SK-N-SH (cell line): ENCODE measurements at regions not wholly inside any gene's neighbourhood (a gene's known extent, or its start where the extent isn't known, plus 50 kb on each side); places are given as distances from the start of the nearest gene placed in this dataset.

Experiments used
- EZH2phosphoT487 ChIP-seq: fragments of 200-600 bp; sonication (generic); IDR thresholded peaks from 2 replicates; pipeline ENCODE4 v1.6.1; 2017; ENCODE audit warnings: low read depth, mixed run types, mild to moderate bottlenecking, antibody characterized with exemption, moderate library complexity, borderline replicate concordance
- FOXJ3 ChIP-seq: sonication (generic); formaldehyde crosslinking; IDR thresholded peaks from 2 replicates; pipeline ENCODE4 v1.5.1; 2020; ENCODE audit warnings: mild to moderate bottlenecking, missing genetic modification reagents
- GATA2 ChIP-seq: sonication (generic); formaldehyde crosslinking; IDR thresholded peaks from 2 replicates; pipeline ENCODE4 v1.5.0; 2020; ENCODE audit warnings: mild to moderate bottlenecking, missing genetic modification reagents
- SMC3 ChIP-seq: IDR thresholded peaks from 2 replicates; pipeline ENCODE4 v1.6.1; 2012; ENCODE audit warnings: low read depth, low read length, improper control_type of control experiment
- YY1 ChIP-seq: IDR thresholded peaks from 2 replicates; pipeline ENCODE4 v1.4.0; 2012; ENCODE audit warnings: low read depth, mild to moderate bottlenecking
- TF ChIP-seq, protein P1 (sequence below): fragments of 200-600 bp; sonication (generic); IDR thresholded peaks from 2 replicates; pipeline ENCODE4 v1.6.1; 2017; ENCODE audit warnings: antibody characterized with exemption, mild to moderate bottlenecking, moderate library complexity
- TF ChIP-seq, protein P2 (sequence below): IDR thresholded peaks from 2 replicates; pipeline ENCODE4 v1.4.0; 2012; ENCODE audit warnings: low read depth, borderline replicate concordance

DNA sequence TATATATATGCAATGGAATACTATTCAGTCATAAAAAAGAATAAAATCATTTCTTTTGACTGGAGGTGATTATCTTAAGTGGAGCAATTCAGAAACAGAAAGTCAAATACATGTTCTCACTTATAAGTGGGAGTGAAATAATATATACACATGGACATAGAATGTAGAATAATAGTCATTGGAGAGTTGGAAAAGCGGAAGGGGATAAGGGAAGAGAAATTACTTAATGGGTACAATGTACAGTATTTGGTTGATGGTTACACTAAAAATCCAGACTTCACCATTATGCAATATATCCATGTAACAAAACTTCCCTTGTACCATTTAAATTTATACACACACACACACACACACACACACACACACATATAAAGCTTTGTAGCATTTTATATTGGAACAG is 84.3 kb downstream of the RAP2B start:
- no peak for TF ChIP-seq EZH2phosphoT487
- TF ChIP-seq, protein P1, sequence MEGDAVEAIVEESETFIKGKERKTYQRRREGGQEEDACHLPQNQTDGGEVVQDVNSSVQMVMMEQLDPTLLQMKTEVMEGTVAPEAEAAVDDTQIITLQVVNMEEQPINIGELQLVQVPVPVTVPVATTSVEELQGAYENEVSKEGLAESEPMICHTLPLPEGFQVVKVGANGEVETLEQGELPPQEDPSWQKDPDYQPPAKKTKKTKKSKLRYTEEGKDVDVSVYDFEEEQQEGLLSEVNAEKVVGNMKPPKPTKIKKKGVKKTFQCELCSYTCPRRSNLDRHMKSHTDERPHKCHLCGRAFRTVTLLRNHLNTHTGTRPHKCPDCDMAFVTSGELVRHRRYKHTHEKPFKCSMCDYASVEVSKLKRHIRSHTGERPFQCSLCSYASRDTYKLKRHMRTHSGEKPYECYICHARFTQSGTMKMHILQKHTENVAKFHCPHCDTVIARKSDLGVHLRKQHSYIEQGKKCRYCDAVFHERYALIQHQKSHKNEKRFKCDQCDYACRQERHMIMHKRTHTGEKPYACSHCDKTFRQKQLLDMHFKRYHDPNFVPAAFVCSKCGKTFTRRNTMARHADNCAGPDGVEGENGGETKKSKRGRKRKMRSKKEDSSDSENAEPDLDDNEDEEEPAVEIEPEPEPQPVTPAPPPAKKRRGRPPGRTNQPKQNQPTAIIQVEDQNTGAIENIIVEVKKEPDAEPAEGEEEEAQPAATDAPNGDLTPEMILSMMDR = no peak
- no peak for TF ChIP-seq SMC3
- no peak for TF ChIP-seq GATA2 (CRISPR knock-in tag)
- no peak for TF ChIP-seq YY1
- no peak for TF ChIP-seq FOXJ3 (CRISPR knock-in tag)
- TF ChIP-seq, protein P2, sequence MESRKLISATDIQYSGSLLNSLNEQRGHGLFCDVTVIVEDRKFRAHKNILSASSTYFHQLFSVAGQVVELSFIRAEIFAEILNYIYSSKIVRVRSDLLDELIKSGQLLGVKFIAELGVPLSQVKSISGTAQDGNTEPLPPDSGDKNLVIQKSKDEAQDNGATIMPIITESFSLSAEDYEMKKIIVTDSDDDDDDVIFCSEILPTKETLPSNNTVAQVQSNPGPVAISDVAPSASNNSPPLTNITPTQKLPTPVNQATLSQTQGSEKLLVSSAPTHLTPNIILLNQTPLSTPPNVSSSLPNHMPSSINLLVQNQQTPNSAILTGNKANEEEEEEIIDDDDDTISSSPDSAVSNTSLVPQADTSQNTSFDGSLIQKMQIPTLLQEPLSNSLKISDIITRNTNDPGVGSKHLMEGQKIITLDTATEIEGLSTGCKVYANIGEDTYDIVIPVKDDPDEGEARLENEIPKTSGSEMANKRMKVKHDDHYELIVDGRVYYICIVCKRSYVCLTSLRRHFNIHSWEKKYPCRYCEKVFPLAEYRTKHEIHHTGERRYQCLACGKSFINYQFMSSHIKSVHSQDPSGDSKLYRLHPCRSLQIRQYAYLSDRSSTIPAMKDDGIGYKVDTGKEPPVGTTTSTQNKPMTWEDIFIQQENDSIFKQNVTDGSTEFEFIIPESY = no peak
